Peyer's patch (tissue), 4 donors: ENCODE measurements at regions not wholly inside any gene's neighbourhood (a gene's known extent, or its start where the extent isn't known, plus 50 kb on each side); places are given as distances from the start of the nearest gene placed in this dataset.

Experiments used
- POLR2A ChIP-seq, 2 donors: fragments of 450-650 bp; IDR thresholded peaks; one replicate each; pipeline ENCODE4 v1.5.1; 2017; ENCODE audit warnings: antibody characterized with exemption in 2 of 2, mild to moderate bottlenecking in 2 of 2, moderate library complexity in 2 of 2
- TF ChIP-seq, protein P1 (sequence below), 6 experiments: fragments of 450-650 bp in 4 of 6; fragments of 200-600 bp in 2 of 6; sonication (generic) in 1 of 6; IDR thresholded peaks; one replicate each; pipeline ENCODE4 v1.5.1; 2017 to 2019; ENCODE audit warnings: antibody characterized with exemption in 6 of 6, mild to moderate bottlenecking in 3 of 6, moderate library complexity in 1 of 6

DNA sequence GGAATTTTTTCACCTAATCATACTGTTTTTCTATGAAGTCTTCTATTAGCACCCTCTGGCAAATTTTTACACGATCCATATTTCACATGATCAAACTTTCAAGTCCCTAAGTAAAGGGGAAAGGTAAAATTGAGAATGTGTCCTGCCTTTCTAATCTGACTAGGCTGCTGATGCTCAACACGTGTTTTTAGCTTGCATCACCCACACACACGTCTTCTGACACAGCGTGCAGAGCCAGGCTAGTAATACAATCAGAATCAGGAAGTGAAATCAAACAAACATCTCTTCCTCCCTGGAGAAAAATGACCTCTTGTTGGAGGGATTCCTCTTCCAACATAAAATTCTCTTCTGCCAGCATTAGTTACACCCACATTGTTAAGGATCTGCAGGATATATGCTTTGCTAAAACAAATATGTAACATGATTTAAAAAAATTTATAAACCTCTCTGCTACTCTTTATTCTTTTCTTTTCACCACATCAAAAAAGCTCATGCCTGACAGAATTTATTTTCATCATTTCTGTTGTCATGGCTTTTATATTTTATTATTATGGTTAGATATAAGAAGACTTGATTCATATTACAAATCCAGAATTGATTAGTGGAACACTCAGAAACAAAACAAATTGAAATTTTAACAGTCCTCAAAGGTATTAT is 122.4 kb downstream of the RAP2B start:
- TF ChIP-seq POLR2A (IDR thresholded peaks at IDR 0.05): no peak
- TF ChIP-seq, protein P1, sequence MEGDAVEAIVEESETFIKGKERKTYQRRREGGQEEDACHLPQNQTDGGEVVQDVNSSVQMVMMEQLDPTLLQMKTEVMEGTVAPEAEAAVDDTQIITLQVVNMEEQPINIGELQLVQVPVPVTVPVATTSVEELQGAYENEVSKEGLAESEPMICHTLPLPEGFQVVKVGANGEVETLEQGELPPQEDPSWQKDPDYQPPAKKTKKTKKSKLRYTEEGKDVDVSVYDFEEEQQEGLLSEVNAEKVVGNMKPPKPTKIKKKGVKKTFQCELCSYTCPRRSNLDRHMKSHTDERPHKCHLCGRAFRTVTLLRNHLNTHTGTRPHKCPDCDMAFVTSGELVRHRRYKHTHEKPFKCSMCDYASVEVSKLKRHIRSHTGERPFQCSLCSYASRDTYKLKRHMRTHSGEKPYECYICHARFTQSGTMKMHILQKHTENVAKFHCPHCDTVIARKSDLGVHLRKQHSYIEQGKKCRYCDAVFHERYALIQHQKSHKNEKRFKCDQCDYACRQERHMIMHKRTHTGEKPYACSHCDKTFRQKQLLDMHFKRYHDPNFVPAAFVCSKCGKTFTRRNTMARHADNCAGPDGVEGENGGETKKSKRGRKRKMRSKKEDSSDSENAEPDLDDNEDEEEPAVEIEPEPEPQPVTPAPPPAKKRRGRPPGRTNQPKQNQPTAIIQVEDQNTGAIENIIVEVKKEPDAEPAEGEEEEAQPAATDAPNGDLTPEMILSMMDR (IDR thresholded peaks at IDR 0.05): no peak
